GM19023 (cell line): ENCODE measurements at regions not wholly inside any gene's neighbourhood (a gene's known extent, or its start where the extent isn't known, plus 50 kb on each side); places are given as distances from the start of the nearest gene placed in this dataset.
"Not testable (repeated sequence)": the region's sequence is repeated elsewhere in the genome, so short reads cannot be mapped to it uniquely, and the experiment has no call there.

Source experiments
- ATAC-seq: cut with Tn5 transposase; IDR thresholded peaks from one replicate; pipeline ENCODE4 v1.9.1; 2021; ENCODE audit warnings: mild to moderate bottlenecking, moderate library complexity; ENCODE audit not compliant: unreplicated experiment

DNA sequence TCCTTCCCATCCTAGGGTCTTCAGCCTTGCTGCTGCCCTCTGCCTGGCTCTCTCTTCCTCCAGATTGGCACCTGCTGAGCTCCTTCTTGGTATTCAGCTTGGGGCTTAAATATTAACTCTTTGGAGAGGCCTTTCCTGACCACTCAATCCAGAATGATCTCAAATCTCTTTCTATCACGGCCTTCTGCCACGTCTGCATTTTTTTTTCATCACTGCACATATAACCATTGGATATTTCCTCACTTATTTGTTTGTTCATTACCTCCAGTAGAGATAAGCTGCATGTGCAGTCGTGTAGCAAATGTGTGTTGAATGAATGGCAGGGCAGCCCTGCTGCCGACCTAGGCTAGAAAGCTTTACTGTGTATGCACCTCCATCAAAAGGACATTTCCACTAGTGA, 51.6 kb upstream of the MPP7 start:
- ATAC-seq: no peak

DNA sequence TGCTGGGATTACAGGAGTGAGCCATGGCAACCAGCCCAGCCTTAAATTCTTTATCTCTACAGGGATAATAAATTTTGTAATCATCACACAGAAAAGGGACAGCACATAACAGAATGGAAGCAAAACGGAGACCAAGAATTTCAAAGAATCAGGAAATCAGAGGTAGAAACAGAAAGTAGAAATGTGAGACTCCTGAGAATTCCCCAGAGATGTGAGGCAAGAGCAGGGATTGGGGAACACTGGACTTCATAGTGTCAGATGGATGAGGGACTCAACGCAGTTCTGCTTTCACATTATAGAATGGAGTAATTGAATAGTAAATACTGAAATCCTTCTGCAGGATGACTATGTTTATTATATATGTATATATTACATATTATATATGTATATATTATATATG, 52.5 kb upstream of the MPP7 start:
- ATAC-seq: no peak

DNA sequence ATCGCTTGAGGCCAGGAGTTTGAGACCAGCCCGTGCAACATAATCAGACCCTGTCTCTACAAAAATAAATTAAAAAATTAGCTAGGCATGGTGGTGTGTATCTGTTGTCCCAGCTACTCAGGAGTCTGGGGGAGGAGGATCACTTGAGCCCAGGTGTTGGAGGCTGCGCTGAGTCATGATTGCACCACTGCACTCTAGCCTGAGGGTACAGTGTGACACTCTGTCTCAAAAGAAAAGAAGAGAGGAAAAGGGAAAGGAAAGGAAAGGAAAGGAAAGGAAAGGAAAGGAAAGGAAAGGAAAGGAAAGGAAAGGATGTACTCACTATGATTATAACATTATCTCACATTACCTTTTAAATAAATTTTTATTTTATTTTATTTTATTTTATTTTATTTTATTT, 56.5 kb upstream of the MPP7 start:
- no peak for ATAC-seq

DNA sequence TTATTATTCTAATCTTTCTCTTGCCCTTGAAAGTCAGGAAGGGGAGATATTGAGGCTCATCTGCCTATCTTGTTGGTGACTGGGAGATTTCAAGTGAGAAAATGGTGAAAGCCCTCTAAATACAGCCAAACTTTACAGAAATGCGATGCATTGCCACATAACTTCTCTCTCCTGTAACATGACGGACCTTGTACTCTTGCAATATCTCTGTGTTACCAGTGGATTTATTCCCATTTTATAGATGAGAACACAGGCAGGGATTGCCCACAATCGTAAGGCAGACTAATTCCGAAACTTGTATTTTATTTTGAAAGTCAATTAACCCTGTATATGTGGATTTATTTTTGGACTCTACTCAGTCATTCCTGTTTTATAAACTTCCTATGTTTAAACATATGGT, 57.3 kb upstream of the MPP7 start:
- ATAC-seq: no peak

DNA sequence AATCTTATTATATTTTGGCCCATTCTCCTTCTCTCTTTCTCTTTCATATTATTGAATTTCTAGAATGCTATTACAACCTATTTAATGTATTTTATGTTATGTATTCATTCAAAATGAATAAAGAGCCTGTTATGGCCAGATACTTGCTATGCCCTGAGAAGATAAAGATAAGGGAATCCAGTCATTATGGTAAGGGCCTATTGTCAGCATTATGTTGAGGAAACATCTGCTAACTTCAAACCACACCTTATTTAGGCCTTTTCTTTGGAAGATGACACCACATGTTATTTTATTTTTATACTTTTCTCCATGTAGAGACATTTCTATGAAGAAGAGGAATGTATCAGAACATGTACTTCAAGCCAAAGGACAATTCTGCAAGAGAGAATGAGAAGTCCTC, 60.5 kb upstream of the MPP7 start:
- ATAC-seq: no peak

DNA sequence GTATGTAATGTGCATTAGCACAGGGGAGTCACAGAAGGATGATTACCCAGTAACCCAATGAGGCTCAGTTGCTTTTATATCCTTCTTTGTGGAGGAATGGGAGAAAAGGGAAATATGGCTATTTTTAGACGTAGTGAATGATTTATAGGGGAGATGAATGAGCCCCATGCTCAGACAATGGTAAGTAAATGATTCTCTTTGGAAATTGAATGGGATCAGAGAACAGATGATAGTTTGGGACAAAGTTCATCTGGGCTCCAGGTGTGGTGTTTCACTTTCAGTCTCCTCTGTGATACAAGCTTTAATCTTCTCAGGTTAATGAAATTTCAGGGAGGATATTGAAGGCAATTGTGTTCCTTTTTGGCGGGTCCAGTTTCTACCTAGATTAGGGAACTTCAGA, 63.0 kb upstream of the MPP7 start:
- ATAC-seq: no peak

DNA sequence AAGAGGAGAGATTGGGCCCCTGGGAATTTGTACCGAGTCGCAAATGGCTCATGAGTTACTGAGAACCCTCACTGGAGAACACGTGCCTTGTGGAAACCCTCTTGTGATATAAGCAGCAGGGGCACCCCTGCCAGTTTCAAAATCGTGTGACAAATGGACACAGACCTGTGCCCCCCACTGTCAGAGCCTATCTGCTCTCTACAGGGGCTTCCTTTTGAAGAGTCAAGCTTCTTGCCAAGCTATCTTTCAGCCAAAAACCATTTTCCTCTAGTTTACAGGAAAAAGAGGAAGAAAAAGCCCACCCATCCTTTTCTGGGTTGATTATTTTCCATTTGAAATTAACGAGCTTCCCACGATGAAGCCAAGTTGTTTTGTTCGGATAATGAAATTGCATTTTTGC, 64.1 kb upstream of the MPP7 start:
- no peak for ATAC-seq

DNA sequence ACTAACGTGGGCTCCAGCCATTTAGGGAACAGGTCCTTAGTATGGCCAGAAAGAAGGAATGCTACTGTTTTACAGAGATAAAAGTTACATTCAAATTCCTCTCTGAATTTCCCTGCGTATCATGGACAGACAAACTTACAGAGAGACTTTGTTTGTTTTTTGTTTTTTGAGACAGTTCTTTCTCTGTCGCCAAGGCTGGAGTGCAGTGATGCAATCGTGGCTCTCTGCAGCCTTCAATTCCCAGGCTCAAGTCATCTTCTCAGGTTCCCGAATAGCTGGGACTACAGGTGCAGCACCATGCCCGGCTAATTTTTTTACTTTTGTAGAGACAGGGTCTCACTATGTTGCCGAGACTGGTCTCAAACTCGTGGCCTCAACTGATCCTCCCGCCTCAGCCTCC, 64.5 kb upstream of the MPP7 start:
- no peak for ATAC-seq

DNA sequence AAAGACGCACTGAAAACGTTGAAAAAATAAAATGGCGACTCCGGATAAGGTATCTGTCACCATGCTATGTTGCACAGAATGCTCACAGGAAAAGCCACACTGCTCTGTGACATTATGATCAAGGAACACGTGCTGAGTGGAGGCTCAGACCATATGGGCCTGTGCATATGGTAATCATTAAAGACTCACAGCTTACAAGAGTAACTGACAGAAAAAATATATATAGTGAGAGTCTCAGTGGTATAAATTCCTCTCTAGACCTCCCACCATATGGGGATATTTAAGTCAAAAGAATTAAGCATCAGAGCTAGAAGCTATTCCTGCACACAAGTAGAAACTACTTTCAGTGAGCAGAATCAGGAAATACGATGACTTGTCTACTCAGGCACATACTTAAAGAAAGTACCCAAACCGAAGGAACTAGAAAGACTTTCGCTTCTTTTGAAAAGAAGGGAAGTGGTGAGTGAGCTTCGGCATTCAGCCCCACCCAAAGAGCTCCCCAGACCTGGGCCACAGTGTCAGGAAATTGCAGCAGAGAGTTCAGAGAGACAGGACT, 65.1 kb upstream of the MPP7 start:
- peak; percentile 94 for ATAC-seq

DNA sequence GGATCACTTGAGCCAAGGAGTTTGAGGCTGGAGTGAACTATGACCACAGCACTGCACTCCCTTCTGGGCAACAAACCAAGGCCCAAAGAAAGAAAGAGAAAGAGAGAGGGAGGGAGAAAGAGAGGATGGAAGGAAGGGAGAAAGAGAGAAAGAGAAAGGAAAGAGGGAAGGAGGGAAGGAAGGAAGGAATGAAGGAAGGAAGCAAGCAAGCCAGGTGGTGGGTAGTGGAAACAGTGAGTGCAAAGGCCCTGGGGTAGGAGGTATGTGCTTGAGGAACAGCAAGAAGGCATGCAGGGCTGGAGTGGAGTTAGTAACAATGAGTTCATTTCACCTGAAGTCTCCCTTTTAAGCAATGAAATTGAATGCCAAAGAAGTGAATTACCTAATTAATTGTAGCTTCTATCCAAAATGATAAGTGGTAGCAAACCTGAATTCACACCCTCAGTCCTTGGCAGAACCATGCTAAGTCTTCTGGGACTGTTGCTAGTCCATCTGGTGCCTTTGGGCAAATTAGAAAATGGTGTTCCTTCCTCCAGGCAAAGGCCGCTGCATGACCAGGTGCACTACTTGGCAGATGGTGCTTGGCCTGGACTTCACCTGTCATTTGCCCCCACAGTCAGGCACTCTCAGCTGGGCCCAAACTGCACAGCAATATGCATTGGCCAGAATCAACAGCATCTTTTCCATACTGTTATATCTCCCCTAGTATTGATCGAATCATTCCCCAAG, 67.4 kb upstream of the MPP7 start:
- no peak for ATAC-seq

DNA sequence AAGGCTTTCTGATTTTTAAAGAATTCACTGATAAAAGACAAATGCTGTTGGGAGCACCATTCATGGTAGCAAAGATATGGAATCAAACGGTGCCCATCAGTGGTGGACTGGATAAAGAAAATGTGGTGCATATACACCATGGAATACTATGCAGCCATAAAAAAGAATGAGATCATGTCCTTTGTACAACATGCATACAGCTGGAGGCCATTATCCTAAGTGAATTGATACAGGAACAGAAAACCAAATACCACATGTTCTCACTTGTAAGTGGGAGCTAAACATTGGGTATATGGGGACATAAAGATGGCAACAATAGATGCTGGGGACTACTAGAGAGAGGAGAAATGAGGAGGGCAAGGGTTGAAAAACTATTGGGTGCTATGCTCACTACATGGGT, 68.8 kb upstream of the MPP7 start:
- ATAC-seq: not testable (repeated sequence)

DNA sequence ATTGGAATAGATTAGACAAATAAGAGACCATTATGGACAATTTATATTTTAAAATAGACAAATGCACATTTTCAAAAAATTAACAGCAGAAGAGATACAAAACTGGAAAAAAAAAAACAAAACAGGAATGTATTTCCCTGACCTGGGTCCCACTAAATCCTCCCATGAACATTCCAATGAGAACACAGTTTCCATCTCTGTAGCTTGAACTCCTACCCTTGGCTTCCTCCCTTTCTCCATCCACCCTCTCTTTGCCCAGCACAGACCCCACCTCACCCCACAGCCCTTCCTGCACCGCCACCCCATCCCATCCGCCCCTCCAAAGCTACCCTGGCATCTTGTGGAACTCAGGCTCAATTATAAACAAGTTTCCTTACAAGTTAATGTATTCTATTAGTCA, 71.2 kb upstream of the MPP7 start:
- ATAC-seq: no peak

DNA sequence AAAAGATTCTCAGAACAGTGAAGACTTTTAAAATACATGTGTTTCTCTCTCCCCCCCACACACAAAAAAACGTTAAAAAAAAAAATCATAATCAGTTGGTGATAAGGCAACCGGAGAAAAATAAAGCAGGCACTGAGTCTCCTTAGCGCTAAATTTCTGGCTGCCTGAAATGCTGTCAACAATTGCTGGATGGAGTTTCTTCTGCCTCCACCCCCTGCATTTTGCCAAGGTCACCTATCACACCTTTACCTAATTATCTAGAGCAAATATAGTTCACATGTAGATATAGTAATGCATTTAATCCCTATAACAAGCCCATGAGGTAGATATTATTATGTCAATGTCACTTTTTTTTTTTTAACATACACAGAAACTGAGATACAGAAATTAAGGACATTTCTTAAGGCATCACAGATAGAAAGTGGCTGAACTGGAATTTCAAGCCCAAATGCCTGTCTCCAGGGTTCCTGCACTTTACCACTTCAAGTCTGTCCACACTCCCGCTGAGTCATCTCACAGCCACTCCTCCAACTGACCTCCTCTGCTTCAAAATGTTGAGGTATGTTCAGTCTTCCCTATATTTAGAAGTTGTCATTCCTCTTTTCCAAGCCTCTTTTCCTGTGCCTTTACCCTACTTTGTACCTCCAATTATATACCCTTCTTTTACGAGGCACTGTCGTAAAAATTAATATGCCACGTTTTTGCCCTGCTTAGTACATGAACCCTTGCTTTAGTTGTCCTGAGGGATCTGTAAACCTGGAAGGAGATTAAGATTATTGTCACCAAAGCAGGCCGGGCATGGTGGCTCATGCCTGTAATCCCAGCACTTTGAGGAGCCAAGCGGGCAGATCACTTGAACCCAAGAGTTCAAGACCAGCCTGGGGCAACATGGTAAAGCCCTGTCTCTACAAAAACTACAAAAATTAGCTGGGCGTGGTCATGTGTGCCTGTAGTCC, 72.8 kb upstream of the MPP7 start:
- ATAC-seq: no peak

DNA sequence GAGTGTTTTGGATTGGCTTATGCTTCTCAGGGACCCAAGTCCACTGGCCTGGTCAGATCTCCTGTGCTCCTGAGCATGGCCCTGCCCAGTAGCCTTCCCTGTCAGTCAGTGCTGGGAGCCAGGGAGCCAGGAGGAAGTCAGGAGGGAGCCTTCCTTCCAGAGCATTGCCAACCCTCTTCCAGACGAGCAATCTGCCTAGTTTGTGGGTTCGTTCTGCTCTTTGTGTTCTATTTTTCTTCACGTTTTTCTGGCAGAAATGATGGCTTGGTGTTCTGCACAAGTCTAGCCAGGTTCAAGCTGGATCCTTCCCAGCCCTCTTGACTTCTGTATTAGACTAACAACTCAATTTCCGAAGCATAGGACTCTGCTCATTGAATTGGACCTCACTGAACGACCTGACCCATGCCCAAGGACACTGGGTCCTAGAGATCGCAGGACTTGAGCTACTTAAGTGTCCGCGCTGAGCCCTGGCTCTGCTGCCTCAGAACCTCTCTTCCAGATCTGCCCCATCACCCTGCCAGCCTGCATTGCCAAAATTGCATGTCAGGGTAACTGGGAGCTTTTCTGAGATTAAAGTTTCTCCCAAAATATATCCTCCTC, 76.2 kb upstream of the MPP7 start:
- ATAC-seq: no peak

DNA sequence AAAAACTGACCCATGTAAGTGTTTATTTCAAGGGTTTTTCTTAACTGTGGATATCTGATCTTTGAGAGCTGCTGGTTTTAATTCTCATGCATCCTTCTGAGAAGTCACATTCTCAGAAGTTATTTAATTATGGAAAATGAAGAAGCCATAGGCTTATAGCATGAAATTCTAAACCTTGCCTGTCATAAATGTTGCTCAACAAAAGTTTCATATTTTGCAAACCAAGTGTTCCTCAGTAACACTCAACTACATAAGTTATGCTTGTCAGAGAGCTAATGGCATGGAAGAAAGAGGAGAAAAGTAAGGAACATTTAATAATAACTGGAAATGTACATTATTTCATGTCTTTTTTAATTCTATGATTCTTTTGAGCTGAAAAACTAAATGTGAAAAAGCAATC, 78.6 kb upstream of the MPP7 start:
- ATAC-seq: no peak

DNA sequence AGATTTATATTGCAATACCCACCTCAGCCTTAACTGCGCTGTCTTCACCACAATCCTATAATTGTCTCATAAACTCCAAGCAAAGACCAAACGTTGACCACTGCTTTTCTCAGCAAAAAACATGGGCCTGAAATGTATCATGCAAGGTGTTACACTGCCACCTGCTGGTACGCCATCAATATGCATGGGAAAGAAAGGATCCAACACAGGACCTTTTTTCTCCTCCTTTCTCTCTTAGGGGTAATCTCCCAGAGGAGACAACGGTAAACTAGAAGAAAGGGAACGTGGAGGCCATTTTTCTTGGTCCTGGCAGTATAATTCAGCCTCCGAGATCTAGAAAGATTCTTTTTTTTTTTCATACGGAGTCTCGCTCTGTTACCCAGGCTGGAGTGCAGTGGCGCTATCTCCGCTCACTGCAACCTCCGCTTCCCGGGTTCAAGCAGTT, 79.1 kb upstream of the MPP7 start:
- no peak for ATAC-seq

DNA sequence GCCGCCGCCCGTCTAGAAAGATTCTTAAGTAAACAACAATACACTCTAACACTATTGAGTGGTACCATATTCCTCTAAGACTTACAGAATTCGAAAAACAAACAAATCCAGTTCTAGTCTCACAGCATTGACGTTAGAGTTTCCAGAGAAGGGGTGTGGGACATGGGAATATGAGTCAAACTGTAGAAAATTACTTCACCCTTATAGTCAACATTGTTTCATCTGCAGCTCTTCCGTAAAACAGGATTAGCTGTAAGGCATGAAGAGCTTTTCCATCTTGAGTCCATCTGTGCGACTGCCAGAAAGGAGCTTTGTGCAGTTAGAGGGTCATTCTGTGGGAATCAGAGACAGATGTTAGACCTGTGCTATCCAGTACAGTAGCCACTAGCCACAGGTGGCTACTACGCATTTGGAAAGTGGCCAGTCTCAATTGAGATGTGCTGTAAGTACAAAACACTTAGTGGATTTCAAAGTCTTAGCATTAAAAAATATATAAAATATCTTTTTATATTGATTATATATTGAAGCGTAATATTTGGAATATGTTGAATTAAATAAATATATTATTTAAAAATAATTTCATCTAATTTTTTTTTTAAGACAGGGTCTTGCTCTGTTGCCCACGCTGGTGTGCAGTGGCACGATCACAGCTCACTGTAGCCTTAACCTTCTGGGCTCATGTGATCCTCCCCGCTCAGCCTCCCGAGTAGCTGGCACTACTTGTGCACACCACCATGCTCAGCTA, 79.8 kb upstream of the MPP7 start:
- ATAC-seq: no peak

DNA sequence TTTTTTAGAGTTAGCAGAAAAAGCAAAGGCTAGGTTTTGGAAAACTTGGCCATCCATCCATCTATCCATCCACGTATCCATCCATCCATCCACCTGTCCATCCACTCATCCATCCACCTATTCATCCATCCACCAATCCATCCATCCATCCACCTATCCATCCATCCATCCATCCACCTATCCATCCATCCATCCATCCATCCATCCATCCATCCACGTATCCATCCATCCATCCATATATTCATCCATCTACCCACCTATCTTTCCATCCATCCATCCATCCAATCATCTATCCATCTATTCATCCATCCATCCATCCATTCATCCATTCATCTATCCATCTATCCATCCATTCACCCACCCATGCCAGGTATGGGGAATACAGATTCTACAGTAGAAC, 81.7 kb upstream of the MPP7 start:
- ATAC-seq: no peak

DNA sequence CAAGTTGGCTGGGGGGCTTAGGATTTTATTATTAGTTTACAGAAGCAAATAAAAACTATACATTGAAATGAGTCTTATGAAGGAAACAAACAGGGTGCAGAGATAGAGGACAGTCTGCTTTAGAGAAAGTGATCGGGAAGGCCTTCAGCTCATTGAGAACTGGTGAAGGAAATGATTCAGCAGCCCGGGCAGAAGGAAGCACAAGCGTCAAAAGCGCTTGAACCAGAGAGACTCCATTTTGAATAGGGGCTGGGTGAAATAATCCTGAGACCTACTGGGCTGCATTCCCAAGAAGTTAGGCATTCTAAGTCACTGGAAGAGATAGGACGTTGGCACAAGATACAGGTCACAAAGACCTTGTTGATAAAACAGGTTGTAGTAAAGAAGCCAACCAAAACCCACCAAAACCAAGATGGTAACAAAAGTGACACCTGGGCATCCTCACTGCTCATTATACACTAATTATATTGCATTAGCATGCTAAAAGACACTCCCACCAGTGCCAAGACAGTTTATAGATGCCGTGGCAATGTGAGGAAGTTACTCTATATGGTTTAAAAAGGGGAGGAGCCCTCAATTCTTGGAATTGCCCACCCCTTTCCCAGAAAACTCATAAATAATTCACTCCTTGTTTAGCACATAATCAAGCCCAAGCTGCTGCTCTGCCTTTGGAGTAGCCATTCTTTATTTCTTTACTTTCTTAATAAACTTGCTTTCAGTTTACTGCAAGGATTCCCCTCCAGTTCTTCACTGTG, 83.1 kb upstream of the MPP7 start:
- no peak for ATAC-seq

DNA sequence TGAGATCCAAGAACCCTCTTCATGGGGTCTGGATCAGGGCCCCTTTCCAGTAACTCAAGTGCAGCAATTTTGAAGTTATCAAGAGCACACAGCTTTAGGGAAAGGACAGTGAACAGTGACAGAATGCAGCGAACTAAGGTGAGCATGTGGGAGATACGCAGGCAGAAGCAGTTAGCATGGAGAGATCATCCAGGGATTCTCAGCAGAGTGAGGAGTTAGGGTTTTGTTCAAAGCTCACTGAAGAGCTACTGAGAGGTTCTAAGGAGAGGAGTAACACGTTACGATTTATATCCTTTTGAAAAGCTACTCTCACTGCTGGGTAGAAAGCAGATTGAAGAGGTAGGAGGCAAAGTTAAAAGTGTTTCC, 83.6 kb upstream of the MPP7 start:
- no peak for ATAC-seq
